Endothelial cell of umbilical vein (primary cell): ENCODE measurements at regions not wholly inside any gene's neighbourhood (a gene's known extent, or its start where the extent isn't known, plus 50 kb on each side); places are given as distances from the start of the nearest gene placed in this dataset. TPM values are rescaled to one million over a fixed set of nuclear protein-coding genes. Genes with fewer than 3 reads are reported as not detected.

ENCODE experiments used
- BruUV-seq: library from RNA; stranded (reverse); fragments of 400-500 nt; replicated peaks from 2 replicates; lab custom pipeline; 2021; lab: Mats Ljungman, UMichigan
- CTCF ChIA-PET: fragments of 300-600, 350-600 bp; sonication (Branson Sonifier 250); formaldehyde crosslinking; loops from one replicate; lab custom pipeline; 2021; ENCODE audit warnings: antibody characterized with exemption, inconsistent platforms; lab: Charles Lee
- POLR2A ChIA-PET: fragments of 300-600, 350-600 bp; sonication (Branson Sonifier 250); formaldehyde crosslinking; loops from one replicate; lab custom pipeline; 2021; ENCODE audit warnings: antibody characterized with exemption, inconsistent platforms; lab: Charles Lee
- DNase-seq: peaks from one replicate; pipeline ENCODE4 v3.0.0-alpha.2; 2011; ENCODE audit warnings: low read depth, low spot score
- FAIRE-seq: peaks from 2 replicates; lab custom pipeline; 2011; peaks lifted over from hg19 to GRCh38; lab: Jason Lieb, UNC
- H2AFZ ChIP-seq: 2 replicates; pipeline ENCODE4 v1.6.0; 2012; ENCODE audit warnings: low read depth, low read length, control low read depth, inconsistent platforms
- H3K27ac ChIP-seq: 2 replicates; pipeline ENCODE4 v1.5.1; 2011; ENCODE audit warnings: low read depth, mild to moderate bottlenecking, control low read depth, low read length, moderate library complexity; ENCODE audit not compliant: insufficient read depth
- H3K27me3 ChIP-seq, 2 experiments: 2 replicates each; pipeline versions ENCODE4 v1.6.0 to v1.6.1; 2011; ENCODE audit warnings: low read length in 2 of 2, mixed read lengths in 1 of 2; ENCODE audit not compliant: control insufficient read depth in 2 of 2, insufficient read depth in 2 of 2
- H3K36me3 ChIP-seq, 2 experiments: 2 replicates in 1 of 2; 3 replicates in 1 of 2; pipeline ENCODE4 v1.5.1; 2011; ENCODE audit warnings: low read length in 2 of 2, mild to moderate bottlenecking in 1 of 2, moderate library complexity in 1 of 2; ENCODE audit not compliant: control insufficient read depth in 2 of 2, insufficient read depth in 2 of 2; ENCODE audit errors: extremely low read depth in 1 of 2
- H3K4me1 ChIP-seq: 3 replicates; pipeline ENCODE4 v1.5.1; 2011; ENCODE audit warnings: mild to moderate bottlenecking, low read length; ENCODE audit not compliant: control insufficient read depth, insufficient read depth; ENCODE audit errors: extremely low read depth
- H3K4me2 ChIP-seq: 2 replicates; pipeline ENCODE4 v1.6.1; 2011; ENCODE audit warnings: low read length, control low read depth, mixed read lengths; ENCODE audit not compliant: insufficient read depth
- H3K4me3 ChIP-seq, 3 experiments: fragments of 200-600 bp in 1 of 3; sonication (generic), shearing (Covaris generic) in 1 of 3; replicated peaks in 1 of 3; 2 replicates each; pipeline ENCODE4 v1.5.1; 2011 to 2016; ENCODE audit warnings: control low read depth in 3 of 3, low read length in 3 of 3, mild to moderate bottlenecking in 2 of 3, inconsistent platforms in 1 of 3, low read depth in 1 of 3, moderate library complexity in 1 of 3; ENCODE audit not compliant: insufficient read depth in 1 of 3
- H3K79me2 ChIP-seq: 2 replicates; pipeline ENCODE4 v1.6.0; 2012; ENCODE audit warnings: low read length, inconsistent platforms; ENCODE audit not compliant: control insufficient read depth, insufficient read depth
- H3K9ac ChIP-seq: replicated peaks from 2 replicates; pipeline ENCODE3; 2011; ENCODE audit warnings: low read length, control low read depth; ENCODE audit not compliant: insufficient read depth; ENCODE audit errors: extremely low read depth
- H3K9me1 ChIP-seq: replicated peaks from 3 replicates; pipeline ENCODE4 v1.6.0; 2011; ENCODE audit warnings: mild to moderate bottlenecking, low read length; ENCODE audit not compliant: control insufficient read depth, insufficient read depth; ENCODE audit errors: extremely low read depth
- H3K9me3 ChIP-seq: replicated peaks from 2 replicates; pipeline ENCODE4 v1.5.1; 2012; ENCODE audit warnings: low read length, inconsistent platforms; ENCODE audit not compliant: control insufficient read depth, insufficient read depth
- H4K20me1 ChIP-seq: replicated peaks from 2 replicates; pipeline ENCODE3; 2011; ENCODE audit warnings: mild to moderate bottlenecking, low read length; ENCODE audit not compliant: control insufficient read depth, insufficient read depth; ENCODE audit errors: extremely low read depth
- FOS ChIP-seq: IDR thresholded peaks from 2 replicates; pipeline ENCODE4 v1.6.1; 2011; ENCODE audit warnings: mild to moderate bottlenecking, low read length, moderate library complexity, borderline replicate concordance; ENCODE audit not compliant: insufficient read depth
- GATA2 ChIP-seq: IDR thresholded peaks from 2 replicates; pipeline ENCODE4 v1.7.0; 2011; ENCODE audit warnings: low read depth, mild to moderate bottlenecking, moderate library complexity, mixed read lengths, low read length; ENCODE audit not compliant: insufficient read length, insufficient read depth
- JUN ChIP-seq: IDR thresholded peaks from 2 replicates; pipeline ENCODE4 v1.6.1; 2011; ENCODE audit warnings: borderline replicate concordance, low read depth; ENCODE audit not compliant: insufficient read length, insufficient read depth
- MAX ChIP-seq: IDR thresholded peaks from 2 replicates; pipeline ENCODE4 v1.6.1; 2011; ENCODE audit not compliant: insufficient read depth, insufficient read length
- POLR2AphosphoS5 ChIP-seq: IDR thresholded peaks from 2 replicates; pipeline ENCODE4 v1.6.1; 2012; ENCODE audit warnings: low read depth, mild to moderate bottlenecking, control low read depth, low read length, moderate library complexity; ENCODE audit not compliant: insufficient read depth
- dilution Hi-C: fragments of 300-500 bp; cut with MboI; formaldehyde crosslinking; loops from one replicate; pipeline ENCODE4 v1.15.0; 2019; ENCODE audit warnings: low sequenced_read_pairs; ENCODE audit not compliant: extremely low pct_ligation_motif_present
- intact Hi-C: fragments of 100-400 bp; cut with micrococcal nuclease; formaldehyde crosslinking; loops from one replicate; pipeline ENCODE4 v1.10.0; 2022
- small RNA-seq: library from RNA; depleted of rRNA; stranded (forward); fragments of <200 nt; gene quantifications from one replicate; pipeline ENCODE3, GENCODE V24; 2012; ENCODE audit warnings: low replicate concordance, low read depth; ENCODE audit not compliant: insufficient read depth, insufficient read length

- POLR2A ChIA-PET = no interaction called here
Observed at GRCh38 chr18:75477900-75478299, 50.4 kb upstream of the SMIM21 start.

More at GRCh38 chr18:75477900-75478299, 50.4 kb upstream of the SMIM21 start:
- TF ChIP-seq FOS (peak; percentile 35), GATA2 (no peak), JUN (peak; percentile 35), MAX (no peak), POLR2AphosphoS5 (no peak)
- H3K36me3 ChIP-seq = no peaks in the 10 kb centered on the region
- no peak overlapping the region for H3K4me2 ChIP-seq
- peaks cover 4% of the 10 kb centered on the region for H3K4me1 ChIP-seq
- DNase-seq (peak; percentile 21), FAIRE-seq (peak; percentile 37)
- H3K27ac ChIP-seq = no peak overlapping the region
- no peaks in the 10 kb centered on the region for H4K20me1 ChIP-seq
- CTCF ChIA-PET = interaction anchor here (0.7 to 3.5 kb wide), 9 partner anchors 166 to 854 kb away, joined by 3 to 41 read pairs (median 4); partner anchors contain the start of genes PTGR3 and TSHZ1
- H3K4me3 ChIP-seq = no peak overlapping the region
- dilution Hi-C loops = no loop called here
- H3K79me2 ChIP-seq = no peaks in the 10 kb centered on the region
- no peaks in the 10 kb centered on the region for H3K9me3 ChIP-seq
- intact Hi-C loops = loop anchor here (2.0 to 10.0 kb wide), 6 partner anchors 269 to 867 kb away; partner anchors contain the start of gene PTGR3
- H3K9me1 ChIP-seq = no peaks in the 10 kb centered on the region
- no peak overlapping the region for H3K9ac ChIP-seq
- no TSS peak for BruUV-seq
- no peaks in the 10 kb centered on the region for H3K27me3 ChIP-seq
- no peak overlapping the region for H2AFZ ChIP-seq

Small RNA genes lying in the stretch of these regions (small RNA-seq; reads per million reads assigned to genes)
- gene AC021506.2 = not detected
